ENCODE measurements at regions not wholly inside any gene's neighbourhood (a gene's known extent, or its start where the extent isn't known, plus 50 kb on each side); places are given as distances from the start of the nearest gene placed in this dataset.

DNA sequence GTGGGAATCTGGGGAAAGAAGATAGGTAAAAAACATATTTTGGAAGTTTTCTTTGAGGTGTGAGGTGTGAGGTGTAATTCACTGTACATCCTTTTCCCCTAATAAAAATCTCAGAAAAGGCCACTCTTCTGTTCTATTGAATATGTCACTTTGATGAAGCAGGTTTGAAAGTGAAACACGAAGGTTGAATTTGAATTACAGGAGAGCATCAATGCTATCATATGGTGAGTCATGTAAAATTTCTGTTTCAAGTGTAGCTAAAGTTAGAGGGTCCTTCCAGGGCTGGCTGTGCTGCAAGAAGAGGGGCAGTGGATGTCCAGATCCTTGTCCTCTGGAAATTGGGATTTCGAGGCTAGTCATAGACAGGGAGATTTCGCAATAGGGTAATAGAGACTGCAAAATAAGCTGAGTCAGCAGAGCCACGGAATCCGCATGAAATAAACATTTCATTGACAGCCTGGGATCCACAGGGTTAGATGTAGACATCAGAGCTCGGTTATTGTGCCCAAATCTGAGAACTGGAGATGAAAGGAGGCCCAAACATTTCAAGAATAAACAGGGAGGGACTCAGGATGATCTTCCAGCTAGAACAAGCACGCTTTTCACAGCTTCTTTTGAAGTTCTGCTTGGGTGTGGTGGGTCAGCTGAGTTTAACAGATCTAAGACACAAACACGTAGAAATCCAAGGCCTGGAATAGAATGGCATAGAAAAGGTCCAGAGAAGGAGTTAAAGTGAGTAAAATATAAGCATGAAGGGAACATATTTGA is 194.4 kb upstream of the CDKN2B start:
- TF ChIP-seq, protein P1, sequence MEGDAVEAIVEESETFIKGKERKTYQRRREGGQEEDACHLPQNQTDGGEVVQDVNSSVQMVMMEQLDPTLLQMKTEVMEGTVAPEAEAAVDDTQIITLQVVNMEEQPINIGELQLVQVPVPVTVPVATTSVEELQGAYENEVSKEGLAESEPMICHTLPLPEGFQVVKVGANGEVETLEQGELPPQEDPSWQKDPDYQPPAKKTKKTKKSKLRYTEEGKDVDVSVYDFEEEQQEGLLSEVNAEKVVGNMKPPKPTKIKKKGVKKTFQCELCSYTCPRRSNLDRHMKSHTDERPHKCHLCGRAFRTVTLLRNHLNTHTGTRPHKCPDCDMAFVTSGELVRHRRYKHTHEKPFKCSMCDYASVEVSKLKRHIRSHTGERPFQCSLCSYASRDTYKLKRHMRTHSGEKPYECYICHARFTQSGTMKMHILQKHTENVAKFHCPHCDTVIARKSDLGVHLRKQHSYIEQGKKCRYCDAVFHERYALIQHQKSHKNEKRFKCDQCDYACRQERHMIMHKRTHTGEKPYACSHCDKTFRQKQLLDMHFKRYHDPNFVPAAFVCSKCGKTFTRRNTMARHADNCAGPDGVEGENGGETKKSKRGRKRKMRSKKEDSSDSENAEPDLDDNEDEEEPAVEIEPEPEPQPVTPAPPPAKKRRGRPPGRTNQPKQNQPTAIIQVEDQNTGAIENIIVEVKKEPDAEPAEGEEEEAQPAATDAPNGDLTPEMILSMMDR (IDR thresholded peaks at IDR 0.05 in 2 of 3, conservative IDR thresholded peaks at IDR 0.05 in 1 of 3; ENCODE audit: borderline replicate concordance in 1 of 3, insufficient read depth in 1 of 3, low read depth in 2 of 3, low read length in 2 of 3) = no peak
- no peak for TF ChIP-seq EZH2 (IDR thresholded peaks at IDR 0.05)
- TF ChIP-seq EZH2phosphoT487 (IDR thresholded peaks at IDR 0.05; ENCODE audit: borderline replicate concordance) = no peak
- no peak for TF ChIP-seq POLR2A (IDR thresholded peaks at IDR 0.05; ENCODE audit: borderline replicate concordance, extremely low read depth, insufficient read depth, insufficient read length)
- TF ChIP-seq EGR1 (IDR thresholded peaks at IDR 0.05; ENCODE audit: low read depth) = no peak
